H1 (cell line): ENCODE measurements at regions not wholly inside any gene's neighbourhood (a gene's known extent, or its start where the extent isn't known, plus 50 kb on each side); places are given as distances from the start of the nearest gene placed in this dataset.

Source experiments
- BACH1 ChIP-seq: IDR thresholded peaks from 2 replicates; pipeline ENCODE4 v1.6.1; 2012; ENCODE audit warnings: low read length, improper control_type of control experiment
- CHD1 ChIP-seq: IDR thresholded peaks from 2 replicates; pipeline ENCODE4 v1.6.1; 2012; ENCODE audit warnings: low read depth, low read length, improper control_type of control experiment
- EZH2 ChIP-seq: fragments of 200-600 bp; sonication (generic); IDR thresholded peaks from 2 replicates; pipeline ENCODE4 v1.7.1; 2012; ENCODE audit warnings: low read depth, mild to moderate bottlenecking, moderate library complexity, low read length, inconsistent platforms; ENCODE audit not compliant: severe bottlenecking
- JUN ChIP-seq: IDR thresholded peaks from 2 replicates; pipeline ENCODE4 v1.6.1; 2011; ENCODE audit warnings: low read depth, mild to moderate bottlenecking, improper control_type of control experiment, low read length
- POLR2A ChIP-seq, 2 experiments: IDR thresholded peaks; 1 replicate in 1 of 2; 2 replicates in 1 of 2; pipeline ENCODE4 v1.6.1; 2011; ENCODE audit warnings: low read depth in 2 of 2, low read length in 2 of 2, mild to moderate bottlenecking in 2 of 2; ENCODE audit errors: control extremely low read depth in 1 of 2
- POLR2AphosphoS5 ChIP-seq: IDR thresholded peaks from 2 replicates; pipeline ENCODE4 v1.6.1; 2011; ENCODE audit warnings: low read depth, low read length
- SIN3A ChIP-seq, 2 experiments: IDR thresholded peaks in 1 of 2; conservative IDR thresholded peaks in 1 of 2; 2 replicates each; pipeline ENCODE4 v1.6.1; 2011 to 2012; ENCODE audit warnings: low read length in 2 of 2, improper control_type of control experiment in 1 of 2, low read depth in 1 of 2, mild to moderate bottlenecking in 1 of 2
- TAF1 ChIP-seq: IDR thresholded peaks from 2 replicates; pipeline ENCODE4 v1.6.1; 2011; ENCODE audit warnings: mild to moderate bottlenecking, low read depth, low read length
- TEAD4 ChIP-seq: IDR thresholded peaks from 2 replicates; pipeline ENCODE4 v1.6.1; 2012; ENCODE audit warnings: low read depth, low read length, inconsistent platforms, mixed read lengths
- TF ChIP-seq, protein P1 (sequence below): IDR thresholded peaks from 2 replicates; pipeline ENCODE4 v1.6.1; 2011; ENCODE audit warnings: low read length, improper control_type of control experiment
- TF ChIP-seq, protein P2 (sequence below), 3 experiments: IDR thresholded peaks; 1 replicate in 2 of 3; 2 replicates in 1 of 3; pipeline versions ENCODE4 v1.5.1 to v1.6.1; 2011; ENCODE audit warnings: low read length in 3 of 3, mild to moderate bottlenecking in 3 of 3, inconsistent platforms in 2 of 3, low read depth in 1 of 3, moderate library complexity in 1 of 3; ENCODE audit not compliant: insufficient read depth in 1 of 3; ENCODE audit errors: control extremely low read depth in 1 of 3

DNA sequence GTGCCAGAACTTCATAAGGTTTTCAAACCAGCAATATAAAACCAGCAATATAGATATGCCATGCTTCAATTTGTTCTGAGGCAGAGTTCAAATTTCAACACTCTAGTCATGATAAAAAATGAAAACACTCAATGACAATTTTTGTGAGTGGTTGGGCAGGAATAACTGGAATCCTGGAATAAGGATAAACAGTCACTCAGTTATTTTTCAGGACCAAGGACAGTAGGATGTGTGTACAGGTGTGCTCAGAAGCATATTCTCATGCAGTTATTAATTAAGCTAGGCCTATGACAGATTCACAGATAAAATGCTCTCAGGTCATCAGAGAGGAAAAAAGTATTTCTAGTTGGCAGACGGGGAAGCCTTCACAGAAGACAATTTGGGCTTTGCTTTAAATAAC is 117.3 kb upstream of the PPP2R2B start:
- TF ChIP-seq, protein P1, sequence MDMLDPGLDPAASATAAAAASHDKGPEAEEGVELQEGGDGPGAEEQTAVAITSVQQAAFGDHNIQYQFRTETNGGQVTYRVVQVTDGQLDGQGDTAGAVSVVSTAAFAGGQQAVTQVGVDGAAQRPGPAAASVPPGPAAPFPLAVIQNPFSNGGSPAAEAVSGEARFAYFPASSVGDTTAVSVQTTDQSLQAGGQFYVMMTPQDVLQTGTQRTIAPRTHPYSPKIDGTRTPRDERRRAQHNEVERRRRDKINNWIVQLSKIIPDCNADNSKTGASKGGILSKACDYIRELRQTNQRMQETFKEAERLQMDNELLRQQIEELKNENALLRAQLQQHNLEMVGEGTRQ: no peak
- TF ChIP-seq POLR2AphosphoS5 (no peak), BACH1 (no peak), POLR2A (IDR thresholded peaks at IDR 0.05; ENCODE audit: control extremely low read depth in 1 of 2, low read depth in 2 of 2, low read length in 2 of 2) (no peak), JUN (no peak), TEAD4 (no peak), SIN3A (conservative IDR thresholded peaks at IDR 0.05 in 1 of 2, IDR thresholded peaks at IDR 0.05 in 1 of 2; ENCODE audit: low read depth in 1 of 2, low read length in 2 of 2) (no peak), TAF1 (no peak), EZH2 (no peak), CHD1 (no peak)
- TF ChIP-seq, protein P2, sequence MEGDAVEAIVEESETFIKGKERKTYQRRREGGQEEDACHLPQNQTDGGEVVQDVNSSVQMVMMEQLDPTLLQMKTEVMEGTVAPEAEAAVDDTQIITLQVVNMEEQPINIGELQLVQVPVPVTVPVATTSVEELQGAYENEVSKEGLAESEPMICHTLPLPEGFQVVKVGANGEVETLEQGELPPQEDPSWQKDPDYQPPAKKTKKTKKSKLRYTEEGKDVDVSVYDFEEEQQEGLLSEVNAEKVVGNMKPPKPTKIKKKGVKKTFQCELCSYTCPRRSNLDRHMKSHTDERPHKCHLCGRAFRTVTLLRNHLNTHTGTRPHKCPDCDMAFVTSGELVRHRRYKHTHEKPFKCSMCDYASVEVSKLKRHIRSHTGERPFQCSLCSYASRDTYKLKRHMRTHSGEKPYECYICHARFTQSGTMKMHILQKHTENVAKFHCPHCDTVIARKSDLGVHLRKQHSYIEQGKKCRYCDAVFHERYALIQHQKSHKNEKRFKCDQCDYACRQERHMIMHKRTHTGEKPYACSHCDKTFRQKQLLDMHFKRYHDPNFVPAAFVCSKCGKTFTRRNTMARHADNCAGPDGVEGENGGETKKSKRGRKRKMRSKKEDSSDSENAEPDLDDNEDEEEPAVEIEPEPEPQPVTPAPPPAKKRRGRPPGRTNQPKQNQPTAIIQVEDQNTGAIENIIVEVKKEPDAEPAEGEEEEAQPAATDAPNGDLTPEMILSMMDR (IDR thresholded peaks at IDR 0.05; ENCODE audit: control extremely low read depth in 1 of 3, insufficient read depth in 1 of 3, low read depth in 1 of 3, low read length in 3 of 3): no peak
